ENCODE measurements at regions not wholly inside any gene's neighbourhood (a gene's known extent, or its start where the extent isn't known, plus 50 kb on each side); places are given as distances from the start of the nearest gene placed in this dataset.

- TF ChIP-seq ZBTB10 (tag by site-specific recombination; IDR thresholded peaks at IDR 0.05) (no peak), ZNF433 (tag by site-specific recombination; IDR thresholded peaks at IDR 0.05; ENCODE audit: low read depth) (no peak), ZNF214 (tag by site-specific recombination; IDR thresholded peaks at IDR 0.05; ENCODE audit: borderline replicate concordance) (no peak), ZNF548 (tag by site-specific recombination; IDR thresholded peaks at IDR 0.05) (no peak), ZNF138 (tag by site-specific recombination; IDR thresholded peaks at IDR 0.05; ENCODE audit: borderline replicate concordance) (no peak), ZNF211 (tag by site-specific recombination; IDR thresholded peaks at IDR 0.05; ENCODE audit: low read depth) (no peak)
- TF ChIP-seq, protein P1, sequence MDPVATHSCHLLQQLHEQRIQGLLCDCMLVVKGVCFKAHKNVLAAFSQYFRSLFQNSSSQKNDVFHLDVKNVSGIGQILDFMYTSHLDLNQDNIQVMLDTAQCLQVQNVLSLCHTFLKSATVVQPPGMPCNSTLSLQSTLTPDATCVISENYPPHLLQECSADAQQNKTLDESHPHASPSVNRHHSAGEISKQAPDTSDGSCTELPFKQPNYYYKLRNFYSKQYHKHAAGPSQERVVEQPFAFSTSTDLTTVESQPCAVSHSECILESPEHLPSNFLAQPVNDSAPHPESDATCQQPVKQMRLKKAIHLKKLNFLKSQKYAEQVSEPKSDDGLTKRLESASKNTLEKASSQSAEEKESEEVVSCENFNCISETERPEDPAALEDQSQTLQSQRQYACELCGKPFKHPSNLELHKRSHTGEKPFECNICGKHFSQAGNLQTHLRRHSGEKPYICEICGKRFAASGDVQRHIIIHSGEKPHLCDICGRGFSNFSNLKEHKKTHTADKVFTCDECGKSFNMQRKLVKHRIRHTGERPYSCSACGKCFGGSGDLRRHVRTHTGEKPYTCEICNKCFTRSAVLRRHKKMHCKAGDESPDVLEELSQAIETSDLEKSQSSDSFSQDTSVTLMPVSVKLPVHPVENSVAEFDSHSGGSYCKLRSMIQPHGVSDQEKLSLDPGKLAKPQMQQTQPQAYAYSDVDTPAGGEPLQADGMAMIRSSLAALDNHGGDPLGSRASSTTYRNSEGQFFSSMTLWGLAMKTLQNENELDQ (tag by site-specific recombination; IDR thresholded peaks at IDR 0.05; ENCODE audit: low read depth): no peak
Measured at GRCh38 chr13:106302011-106302410, 233.5 kb downstream of the EFNB2 start (continued).

DNA sequence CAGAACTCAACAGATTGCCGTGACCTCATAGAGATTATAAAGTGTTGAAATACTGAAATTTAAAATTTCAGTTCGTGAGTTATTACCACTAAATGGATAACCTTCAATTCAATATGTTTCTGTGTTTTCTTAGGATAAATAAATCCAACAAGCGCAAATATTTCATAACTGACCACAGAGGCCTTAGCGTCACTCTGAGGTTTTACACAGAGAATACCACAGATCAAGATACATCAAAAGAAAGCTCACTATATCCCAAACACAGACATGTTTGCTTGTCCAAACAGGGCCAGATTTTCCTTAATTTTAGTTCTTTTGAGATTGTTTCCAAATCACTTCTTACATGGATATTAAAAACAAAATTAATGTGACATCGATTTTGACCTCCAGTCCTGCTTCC is 235.8 kb downstream of the EFNB2 start:
- no peak overlapping the region for H3K4me3 ChIP-seq (ENCODE audit: low read depth, low read length)
- no peak overlapping the region for H3K27ac ChIP-seq (ENCODE audit: extremely low read depth, low read depth, low read length)
- H3K4me1 ChIP-seq (ENCODE audit: control insufficient read depth, insufficient read depth, low read length): no peaks in the 10 kb centered on the region
- POLR2A ChIA-PET: no interaction called here
- TF ChIP-seq, protein P2, sequence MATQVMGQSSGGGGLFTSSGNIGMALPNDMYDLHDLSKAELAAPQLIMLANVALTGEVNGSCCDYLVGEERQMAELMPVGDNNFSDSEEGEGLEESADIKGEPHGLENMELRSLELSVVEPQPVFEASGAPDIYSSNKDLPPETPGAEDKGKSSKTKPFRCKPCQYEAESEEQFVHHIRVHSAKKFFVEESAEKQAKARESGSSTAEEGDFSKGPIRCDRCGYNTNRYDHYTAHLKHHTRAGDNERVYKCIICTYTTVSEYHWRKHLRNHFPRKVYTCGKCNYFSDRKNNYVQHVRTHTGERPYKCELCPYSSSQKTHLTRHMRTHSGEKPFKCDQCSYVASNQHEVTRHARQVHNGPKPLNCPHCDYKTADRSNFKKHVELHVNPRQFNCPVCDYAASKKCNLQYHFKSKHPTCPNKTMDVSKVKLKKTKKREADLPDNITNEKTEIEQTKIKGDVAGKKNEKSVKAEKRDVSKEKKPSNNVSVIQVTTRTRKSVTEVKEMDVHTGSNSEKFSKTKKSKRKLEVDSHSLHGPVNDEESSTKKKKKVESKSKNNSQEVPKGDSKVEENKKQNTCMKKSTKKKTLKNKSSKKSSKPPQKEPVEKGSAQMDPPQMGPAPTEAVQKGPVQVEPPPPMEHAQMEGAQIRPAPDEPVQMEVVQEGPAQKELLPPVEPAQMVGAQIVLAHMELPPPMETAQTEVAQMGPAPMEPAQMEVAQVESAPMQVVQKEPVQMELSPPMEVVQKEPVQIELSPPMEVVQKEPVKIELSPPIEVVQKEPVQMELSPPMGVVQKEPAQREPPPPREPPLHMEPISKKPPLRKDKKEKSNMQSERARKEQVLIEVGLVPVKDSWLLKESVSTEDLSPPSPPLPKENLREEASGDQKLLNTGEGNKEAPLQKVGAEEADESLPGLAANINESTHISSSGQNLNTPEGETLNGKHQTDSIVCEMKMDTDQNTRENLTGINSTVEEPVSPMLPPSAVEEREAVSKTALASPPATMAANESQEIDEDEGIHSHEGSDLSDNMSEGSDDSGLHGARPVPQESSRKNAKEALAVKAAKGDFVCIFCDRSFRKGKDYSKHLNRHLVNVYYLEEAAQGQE (tag by site-specific recombination; IDR thresholded peaks at IDR 0.05): no peak
- TF ChIP-seq ZNF645 (tag by site-specific recombination; IDR thresholded peaks at IDR 0.05) (no peak), ZNF747 (tag by site-specific recombination; IDR thresholded peaks at IDR 0.05) (no peak), ZNF791 (tag by site-specific recombination; IDR thresholded peaks at IDR 0.05) (no peak), ZNF155 (tag by site-specific recombination; IDR thresholded peaks at IDR 0.05) (no peak), TCF7L2 (IDR thresholded peaks at IDR 0.05; ENCODE audit: borderline replicate concordance, low read depth, low read length) (no peak), OVOL3 (tag by site-specific recombination; IDR thresholded peaks at IDR 0.05) (no peak), ZNF132 (tag by site-specific recombination; IDR thresholded peaks at IDR 0.05; ENCODE audit: borderline replicate concordance) (no peak), ZNF146 (tag by site-specific recombination; IDR thresholded peaks at IDR 0.05) (no peak), SALL2 (tag by site-specific recombination; IDR thresholded peaks at IDR 0.05; ENCODE audit: borderline replicate concordance) (no peak), PBX3 (CRISPR knock-in tag; IDR thresholded peaks at IDR 0.05) (no peak), YY1 (tag by site-specific recombination; IDR thresholded peaks at IDR 0.05) (no peak), ZNF585B (tag by site-specific recombination; IDR thresholded peaks at IDR 0.05) (no peak)
- TF ChIP-seq, protein P3, sequence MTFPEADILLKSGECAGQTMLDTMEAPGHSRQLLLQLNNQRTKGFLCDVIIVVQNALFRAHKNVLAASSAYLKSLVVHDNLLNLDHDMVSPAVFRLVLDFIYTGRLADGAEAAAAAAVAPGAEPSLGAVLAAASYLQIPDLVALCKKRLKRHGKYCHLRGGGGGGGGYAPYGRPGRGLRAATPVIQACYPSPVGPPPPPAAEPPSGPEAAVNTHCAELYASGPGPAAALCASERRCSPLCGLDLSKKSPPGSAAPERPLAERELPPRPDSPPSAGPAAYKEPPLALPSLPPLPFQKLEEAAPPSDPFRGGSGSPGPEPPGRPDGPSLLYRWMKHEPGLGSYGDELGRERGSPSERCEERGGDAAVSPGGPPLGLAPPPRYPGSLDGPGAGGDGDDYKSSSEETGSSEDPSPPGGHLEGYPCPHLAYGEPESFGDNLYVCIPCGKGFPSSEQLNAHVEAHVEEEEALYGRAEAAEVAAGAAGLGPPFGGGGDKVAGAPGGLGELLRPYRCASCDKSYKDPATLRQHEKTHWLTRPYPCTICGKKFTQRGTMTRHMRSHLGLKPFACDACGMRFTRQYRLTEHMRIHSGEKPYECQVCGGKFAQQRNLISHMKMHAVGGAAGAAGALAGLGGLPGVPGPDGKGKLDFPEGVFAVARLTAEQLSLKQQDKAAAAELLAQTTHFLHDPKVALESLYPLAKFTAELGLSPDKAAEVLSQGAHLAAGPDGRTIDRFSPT (tag by site-specific recombination; IDR thresholded peaks at IDR 0.05): no peak
- no peaks in the 10 kb centered on the region for H3K36me3 ChIP-seq (ENCODE audit: control insufficient read depth in 2 of 2, insufficient read depth in 1 of 2, low read length in 2 of 2)
- CTCF ChIA-PET: interaction anchor here (0.6 kb wide), 2 partner anchors 28 to 316 kb away, joined by 3 read pairs; no protein-coding TSS in a partner anchor
- H3K9me3 ChIP-seq (ENCODE audit: control insufficient read depth, insufficient read depth, low read depth, low read length): no peaks in the 10 kb centered on the region
